HG02798 (cell line): ENCODE measurements at regions not wholly inside any gene's neighbourhood (a gene's known extent, or its start where the extent isn't known, plus 50 kb on each side); places are given as distances from the start of the nearest gene placed in this dataset.
A peak's percentile ranks its signal among the peaks of the same experiment; 100 is the strongest.
"Not testable (repeated sequence)": the region's sequence is repeated elsewhere in the genome, so short reads cannot be mapped to it uniquely, and the experiment has no call there.

ENCODE experiments used
- ATAC-seq: cut with Tn5 transposase; IDR thresholded peaks from one replicate; pipeline ENCODE4 v1.9.1; 2021; ENCODE audit warnings: mild to moderate bottlenecking; ENCODE audit not compliant: unreplicated experiment, poor library complexity

- ATAC-seq = no peak
These were observed 92.5 kb upstream of the STOX2 start for GRCh38 chr4:183812567-183812966.

DNA sequence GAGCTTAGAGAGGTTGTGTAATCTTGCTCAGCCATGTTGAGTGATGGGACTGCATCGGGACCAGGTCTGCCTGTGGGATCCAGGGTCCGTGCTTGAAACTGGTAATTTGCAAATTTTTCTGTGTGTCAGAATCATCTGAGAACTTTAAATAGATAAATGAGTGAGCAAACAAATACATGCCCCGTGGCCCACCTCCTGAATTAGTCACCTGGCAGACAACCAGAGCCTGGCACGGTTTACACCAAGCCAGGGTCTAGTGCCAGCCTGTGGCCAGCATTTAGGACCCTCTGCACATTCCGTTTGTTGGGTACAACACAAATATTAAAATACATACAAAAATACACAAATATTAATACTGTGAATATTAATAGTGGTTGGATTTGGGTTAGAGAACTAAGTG, 90.6 kb upstream of the STOX2 start:
- ATAC-seq = no peak

- no peak for ATAC-seq
These were observed 89.0 kb upstream of the STOX2 start for GRCh38 chr4:183816077-183816476.

DNA sequence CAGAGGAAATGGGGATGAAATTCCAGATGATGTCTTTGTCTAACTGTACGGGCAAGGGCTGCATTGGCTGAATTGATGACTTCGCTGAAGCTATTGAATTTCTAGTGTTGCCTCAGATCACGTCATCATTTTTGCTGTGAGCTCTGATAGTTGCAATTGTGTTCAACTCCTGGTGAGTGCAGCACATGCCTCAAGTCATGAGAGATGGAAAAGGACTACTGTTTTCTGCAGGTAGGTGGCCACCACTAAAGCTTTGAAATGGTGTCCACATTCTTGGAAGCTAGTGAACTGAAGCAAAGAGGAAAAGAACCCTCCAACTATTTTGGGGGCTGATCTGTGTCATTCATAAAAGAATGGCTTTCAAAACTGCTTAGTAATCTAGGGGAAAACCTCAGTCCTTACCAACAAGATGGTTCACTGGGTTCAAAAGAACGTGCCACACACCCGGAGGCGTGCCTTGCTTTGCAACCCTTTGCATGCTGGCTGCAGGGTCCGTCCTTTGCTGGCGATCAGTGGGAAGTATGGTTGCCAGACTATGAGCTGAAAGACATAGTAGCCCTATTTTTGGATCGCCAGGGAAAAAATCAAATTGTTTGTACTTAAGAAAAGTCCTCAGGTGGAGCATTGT, 88.1 kb upstream of the STOX2 start:
- no peak for ATAC-seq

DNA sequence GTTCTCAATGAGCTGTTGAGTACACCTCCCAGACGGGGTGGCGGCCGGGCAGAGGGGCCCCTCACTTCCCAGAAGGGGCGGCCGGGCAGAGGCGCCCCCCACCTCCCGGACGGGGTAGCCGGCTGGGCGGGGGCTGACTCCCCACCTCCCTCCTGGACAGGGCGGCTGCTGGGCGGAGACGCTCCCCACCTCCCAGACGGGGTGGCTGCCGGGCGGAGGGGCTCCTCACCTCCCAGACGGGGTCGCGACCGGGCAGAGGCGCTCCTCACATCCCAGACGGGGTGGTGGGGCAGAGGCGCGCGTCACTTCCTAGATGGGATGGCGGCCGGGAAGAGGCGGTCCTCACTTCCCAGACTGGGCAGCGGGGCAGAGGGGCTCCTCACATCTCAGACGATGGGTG, 86.5 kb upstream of the STOX2 start:
- ATAC-seq = not testable (repeated sequence)

DNA sequence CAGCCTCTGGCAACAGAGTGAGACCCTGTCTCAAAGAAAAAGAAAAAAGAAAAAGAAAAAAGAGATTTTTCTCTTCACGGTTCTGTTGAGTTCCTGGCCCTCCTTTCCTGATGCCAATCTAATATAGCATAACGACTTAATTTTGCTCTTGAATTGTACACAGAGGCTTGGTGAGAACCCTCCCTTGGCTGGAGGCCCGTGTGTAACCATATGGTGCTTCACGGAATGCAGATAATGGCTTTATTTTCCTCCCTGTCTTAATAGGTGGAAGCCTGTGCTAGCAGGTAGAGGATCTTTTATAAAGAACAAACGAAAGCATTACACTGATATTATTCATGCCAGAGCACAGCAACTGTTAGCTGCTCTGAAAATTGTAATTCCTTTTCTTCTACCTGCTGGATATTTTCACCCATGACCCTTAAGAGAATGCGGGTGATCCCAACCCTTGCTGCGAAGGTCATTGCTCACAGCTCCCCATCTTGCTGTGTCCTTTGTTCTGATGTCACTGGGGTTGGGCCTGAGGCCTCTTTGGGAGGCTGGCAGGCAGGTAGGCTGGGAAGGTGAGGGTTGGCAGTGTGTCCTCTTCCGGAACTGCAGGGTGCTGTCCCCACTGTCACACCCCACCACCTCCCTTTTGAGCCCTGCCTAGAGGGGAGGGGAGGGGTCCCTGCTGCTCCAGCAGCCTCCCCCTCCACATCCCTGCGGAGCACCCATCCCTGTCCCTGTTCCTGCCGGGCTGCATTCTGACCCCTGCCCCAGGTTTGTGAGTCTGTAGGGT, 83.8 kb upstream of the STOX2 start:
- no peak for ATAC-seq

- no peak for ATAC-seq
These were observed 81.7 kb upstream of the STOX2 start for GRCh38 chr4:183823434-183823833.

DNA sequence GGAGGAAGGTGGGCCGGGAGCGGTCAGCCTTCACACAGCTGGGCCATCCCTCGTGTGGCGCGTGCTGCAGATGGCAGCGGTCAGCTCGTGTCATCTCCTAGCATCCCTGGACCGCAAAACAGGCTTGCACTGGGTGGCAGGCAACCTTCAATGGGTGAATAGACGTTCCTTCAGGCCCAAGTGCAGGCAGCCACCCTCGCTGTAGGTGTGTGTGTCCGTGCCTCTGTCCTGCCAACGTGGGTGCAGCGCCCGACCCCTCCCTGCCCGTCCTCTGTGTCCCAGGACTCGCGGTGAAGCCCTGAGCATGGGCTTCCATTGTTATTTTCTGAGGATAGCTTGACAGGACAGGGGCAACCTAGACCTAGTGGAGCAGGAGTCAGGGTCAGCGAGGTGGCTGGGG, 79.8 kb upstream of the STOX2 start:
- ATAC-seq = no peak

- no peak for ATAC-seq
These were observed 78.6 kb upstream of the STOX2 start for GRCh38 chr4:183826461-183826860.

DNA sequence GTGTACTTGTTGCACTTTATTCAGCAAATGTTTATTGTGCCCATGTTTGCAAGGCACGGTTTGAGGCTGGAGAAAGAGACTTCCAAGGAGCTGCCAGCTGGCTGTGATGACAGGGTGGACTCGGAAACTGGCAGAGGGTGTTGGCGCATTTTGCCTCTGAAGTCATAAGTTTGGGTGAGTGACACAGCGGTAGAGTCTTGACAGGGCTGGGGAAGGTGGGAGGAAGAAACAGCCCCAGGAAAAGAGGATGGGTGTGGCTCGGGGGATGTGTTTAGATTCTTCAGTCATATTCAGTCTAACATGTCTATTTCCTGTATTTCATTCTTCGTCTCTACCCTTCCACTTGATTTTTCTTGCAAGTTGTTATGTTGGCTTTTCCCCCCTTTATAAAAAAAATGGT, 77.0 kb upstream of the STOX2 start:
- ATAC-seq = no peak

DNA sequence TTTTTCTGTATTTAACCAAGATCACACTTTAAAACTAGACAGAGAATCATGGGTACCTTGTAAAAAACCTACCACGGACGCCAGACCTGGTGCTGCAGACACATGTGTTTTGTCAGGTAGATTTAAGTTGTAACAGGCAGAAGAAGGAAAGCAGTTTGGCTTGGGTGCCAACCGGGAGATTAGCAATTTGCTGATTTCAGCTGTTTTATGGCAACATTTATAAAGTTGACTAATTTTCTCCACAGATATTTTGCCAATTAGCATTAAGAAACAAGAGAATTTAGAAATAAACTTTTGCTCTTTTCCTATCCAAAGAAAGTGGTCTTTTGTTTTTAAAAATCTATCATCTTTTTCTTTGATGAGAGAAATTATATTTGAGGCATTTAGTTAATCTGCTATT, 76.3 kb upstream of the STOX2 start:
- ATAC-seq = no peak

GRCh38 chr4:183830438-183830985, 74.6 kb upstream of the STOX2 start:
- ATAC-seq = no peak

DNA sequence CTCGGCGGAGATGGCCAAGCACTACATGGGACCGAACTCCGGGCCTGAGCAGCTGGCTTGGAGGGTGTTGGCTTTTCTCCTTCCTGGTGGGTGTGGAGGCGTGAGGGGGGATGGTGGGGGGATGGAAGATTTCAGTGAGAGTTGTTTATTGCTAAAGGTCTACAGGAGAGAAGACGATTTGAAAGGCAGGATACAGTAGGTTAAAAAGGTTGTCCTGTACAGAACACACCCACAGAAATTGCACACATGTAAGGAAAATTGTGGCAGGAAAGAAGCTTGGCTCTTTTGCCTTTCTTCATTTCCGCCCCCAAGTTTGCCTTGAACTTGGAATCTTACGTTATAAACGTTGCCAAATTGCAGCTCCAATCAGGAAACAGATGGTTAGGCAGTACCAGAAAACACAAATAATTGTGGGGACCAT, 74.1 kb upstream of the STOX2 start:
- ATAC-seq = no peak

DNA sequence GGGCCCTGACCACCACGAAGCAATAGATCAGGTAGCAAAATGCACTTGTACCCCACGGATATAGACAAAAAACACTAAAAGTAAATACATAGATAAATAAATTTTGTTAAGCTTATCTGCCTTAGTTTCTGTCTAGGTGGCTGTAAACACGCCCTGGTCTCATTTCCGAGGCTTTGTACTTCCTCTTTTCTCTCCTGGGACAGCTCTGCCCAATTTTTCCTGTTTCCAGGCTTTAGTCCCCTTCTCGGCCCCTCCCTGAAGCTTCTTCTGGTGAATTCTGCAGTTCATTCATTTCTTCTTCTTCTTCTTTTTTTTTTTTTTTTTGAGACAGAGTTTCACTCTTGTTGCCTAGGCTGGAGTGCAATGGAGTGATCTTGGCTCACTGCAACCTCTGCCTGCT, 73.4 kb upstream of the STOX2 start:
- ATAC-seq = no peak

GRCh38 chr4:183832776-183833450, 72.2 kb upstream of the STOX2 start:
- ATAC-seq = no peak

- no peak for ATAC-seq
These were observed 70.9 kb upstream of the STOX2 start for GRCh38 chr4:183834252-183834651.

DNA sequence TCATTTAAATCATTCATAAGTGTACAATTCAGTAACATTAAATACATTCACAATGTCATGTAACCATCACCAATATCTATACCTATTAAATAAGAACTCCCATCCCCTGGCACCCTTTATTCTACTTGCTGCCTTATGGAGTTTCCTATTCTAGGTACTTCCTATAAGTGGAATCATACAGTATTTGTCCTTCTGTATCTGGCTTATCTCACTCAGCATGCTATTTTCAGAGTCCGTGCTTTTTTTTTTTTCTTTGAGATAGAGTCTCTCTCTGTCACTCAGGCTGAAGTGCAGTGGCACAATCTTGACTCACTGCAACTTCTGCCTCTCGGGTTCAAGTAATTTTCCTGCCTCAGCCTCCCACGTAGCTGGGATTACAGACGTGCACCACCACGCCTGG, 67.9 kb upstream of the STOX2 start:
- no peak for ATAC-seq

DNA sequence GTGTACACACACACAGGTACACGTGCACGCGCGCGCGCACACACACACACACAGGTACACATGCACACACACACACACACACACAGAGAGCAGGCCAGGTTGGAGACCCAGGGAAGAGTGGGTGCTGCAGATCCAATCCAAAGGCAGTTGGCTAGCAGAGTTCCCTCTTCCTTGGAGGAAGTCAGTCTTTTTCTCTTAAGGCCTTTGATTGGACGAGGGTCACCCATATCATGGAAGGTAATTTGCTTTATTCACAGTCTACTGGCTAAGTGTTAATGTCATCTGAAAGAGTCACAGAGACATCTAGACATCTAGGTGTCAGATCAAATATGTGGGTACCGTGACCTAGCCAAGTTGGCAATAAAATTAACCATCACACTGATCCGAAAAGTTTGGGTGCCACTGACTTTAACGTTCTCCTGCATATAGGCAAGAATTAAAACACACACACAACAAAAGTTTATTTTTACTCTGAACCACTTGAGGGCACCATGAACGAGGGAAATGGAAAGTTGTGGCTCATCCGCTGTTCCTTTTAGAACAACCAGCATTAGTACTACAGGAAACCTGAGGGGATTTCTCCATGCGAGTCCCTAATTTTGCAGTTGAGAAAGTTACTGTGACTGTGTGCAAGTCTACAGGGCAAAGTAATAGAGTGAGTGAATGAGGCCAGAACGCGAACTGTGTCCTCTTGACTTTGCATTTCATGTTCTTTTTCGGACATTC, 66.0 kb upstream of the STOX2 start:
- no peak for ATAC-seq

DNA sequence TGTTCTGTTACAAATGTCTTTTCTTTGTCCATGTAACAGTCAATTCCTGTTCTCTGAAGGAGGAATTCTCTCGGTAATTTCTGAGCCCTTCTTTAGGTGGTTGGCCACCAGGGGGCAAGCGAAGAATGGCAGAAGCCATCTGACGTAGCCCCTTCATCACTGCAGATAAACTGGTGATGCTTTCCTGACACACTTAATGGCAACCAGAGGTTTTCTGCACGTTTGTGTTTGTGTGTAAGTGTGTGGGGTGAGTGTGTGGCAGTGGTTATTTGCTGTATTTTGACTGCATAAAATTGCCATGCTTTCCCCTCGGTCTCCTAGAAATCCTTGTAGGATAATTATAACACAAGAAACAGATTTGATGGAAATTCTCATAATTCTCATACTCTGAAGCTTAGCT, 64.8 kb upstream of the STOX2 start:
- peak; percentile 78 for ATAC-seq

DNA sequence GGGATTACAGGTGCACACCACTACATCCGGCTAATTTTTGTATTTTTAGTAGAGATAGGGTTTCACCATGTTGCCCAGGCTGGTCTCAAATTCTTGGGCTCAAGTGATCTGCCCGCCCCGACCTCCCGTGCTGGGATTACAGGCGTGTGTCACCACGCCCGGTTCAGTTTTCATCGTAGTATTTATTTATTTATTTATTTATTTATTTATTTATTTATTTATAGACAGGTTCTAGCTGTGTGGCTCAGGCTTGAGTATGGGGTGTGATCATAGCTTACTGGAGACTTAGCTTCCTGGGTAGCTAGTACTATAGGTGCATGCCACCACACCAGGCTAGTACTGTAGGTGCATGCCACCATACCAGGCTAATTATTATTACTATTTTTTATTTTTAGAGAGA, 64.1 kb upstream of the STOX2 start:
- no peak for ATAC-seq

- ATAC-seq = no peak
These were observed 63.0 kb upstream of the STOX2 start for GRCh38 chr4:183842129-183842528.
